ENCODE measurements at regions not wholly inside any gene's neighbourhood (a gene's known extent, or its start where the extent isn't known, plus 50 kb on each side); places are given as distances from the start of the nearest gene placed in this dataset.
"Not testable (repeated sequence)": the region's sequence is repeated elsewhere in the genome, so short reads cannot be mapped to it uniquely, and the experiment has no call there.

DNA sequence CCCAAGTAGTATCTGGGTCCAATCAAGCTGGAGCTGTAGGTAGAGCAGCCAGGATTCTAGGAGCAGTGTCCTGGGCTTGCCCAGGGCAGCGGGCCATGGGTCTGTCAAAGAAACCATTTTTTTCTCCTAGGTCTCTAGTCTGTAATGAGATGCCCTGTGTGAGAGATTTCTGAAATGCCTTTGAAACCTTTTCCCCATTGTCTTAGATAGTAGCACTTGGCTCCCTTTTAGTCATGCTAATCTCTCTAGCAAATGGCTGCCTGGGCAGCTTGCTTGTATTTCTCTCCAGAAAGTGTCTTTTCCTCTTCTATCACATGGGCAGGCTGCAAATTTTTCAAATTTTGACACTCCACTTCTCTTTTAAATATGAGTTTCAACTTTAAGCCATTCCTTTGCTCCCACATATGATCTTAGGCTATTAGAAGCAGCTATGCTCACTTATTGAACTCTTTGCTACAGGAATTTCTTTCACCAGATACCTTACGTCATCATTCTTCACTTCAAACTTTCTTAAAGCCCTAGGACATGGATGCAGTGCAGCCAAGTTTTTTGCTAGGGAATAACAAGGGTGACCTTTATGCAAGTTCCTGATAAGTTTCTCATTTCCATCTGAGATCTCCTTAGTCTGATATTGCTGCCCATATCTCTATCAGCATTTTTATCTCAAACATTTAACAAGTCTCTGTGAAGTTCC, 890.2 kb upstream of the VRK2 start:
- no peak for DNase-seq

DNA sequence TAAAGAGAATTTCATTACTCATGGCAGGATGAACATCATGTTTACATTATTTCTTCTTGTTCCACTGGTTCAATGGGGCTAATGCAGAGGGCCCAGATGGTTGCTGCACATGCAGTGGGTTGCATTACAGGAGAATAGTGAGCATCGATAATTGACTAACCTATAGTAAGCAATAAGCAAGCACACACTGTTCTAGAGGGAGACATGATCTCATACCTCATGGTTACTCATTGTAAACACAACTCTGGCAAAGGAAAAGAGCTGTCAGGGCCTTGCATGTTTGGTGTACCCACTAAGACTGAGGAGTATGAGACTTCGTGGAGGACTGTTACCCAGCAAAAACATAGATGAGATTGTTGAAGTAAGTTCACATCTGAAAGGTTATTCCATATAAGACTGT, 885.6 kb upstream of the VRK2 start:
- DNase-seq = no peak

DNA sequence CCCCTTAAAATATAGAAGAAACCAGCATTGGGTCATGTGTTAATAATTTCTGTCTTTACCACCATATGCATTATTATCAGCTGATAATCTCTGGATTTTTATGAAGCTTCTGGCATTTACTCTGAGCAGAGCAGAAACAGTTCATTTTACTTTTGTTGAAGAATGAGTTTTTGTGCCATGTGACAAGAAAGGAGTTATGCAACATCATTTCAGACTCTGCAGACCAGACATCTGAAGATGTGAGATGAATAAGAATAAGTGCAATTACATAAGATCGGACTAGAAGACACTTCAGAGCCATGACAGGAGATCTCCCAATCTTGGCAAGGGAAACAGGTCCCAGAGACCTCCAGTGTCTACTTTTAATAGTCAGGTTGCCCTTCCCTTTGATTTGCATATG, 869.4 kb upstream of the VRK2 start:
- DNase-seq = no peak

DNA sequence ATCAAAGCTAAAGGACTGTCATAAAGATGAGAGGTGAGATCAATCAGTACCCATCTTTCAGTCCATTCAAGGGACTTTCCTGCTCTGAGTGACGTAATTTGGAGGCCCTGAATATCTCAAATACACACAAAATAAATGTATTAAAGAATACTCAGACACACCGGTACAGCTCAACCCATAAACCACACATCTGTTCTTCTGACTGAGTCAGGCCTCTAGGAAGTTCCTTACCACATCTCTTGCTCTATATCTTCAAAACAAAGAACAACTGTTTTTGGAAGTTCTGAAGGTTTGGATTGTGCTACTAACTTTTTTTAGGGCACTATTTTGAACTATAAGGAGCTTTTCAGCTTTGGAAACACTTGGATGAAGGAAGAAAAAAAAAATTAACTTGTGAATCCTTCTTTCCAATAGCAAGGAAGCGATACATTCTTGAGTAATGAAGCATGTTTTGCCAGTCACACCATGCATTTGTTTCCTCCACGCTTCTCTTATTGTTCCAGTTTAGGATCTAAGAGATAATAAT, 866.5 kb upstream of the VRK2 start:
- DNase-seq = no peak

DNA sequence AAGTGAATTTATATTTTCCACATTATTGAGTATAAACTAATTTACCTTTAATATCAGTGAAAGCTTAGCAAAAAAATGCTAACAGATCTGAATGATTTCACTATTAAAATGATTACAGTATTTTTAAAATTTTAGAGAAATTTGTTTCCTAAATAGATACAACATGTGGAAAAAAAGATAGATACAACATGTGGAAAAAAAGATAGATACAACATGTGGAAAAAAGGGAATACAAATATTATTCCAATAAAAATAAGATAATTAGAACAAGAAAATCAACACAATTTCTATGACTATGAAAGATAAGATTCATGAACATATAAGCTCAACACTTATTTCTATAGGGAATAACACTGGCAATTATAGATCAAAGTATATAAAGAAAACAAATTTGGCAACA, 865.9 kb upstream of the VRK2 start:
- no peak for DNase-seq

DNA sequence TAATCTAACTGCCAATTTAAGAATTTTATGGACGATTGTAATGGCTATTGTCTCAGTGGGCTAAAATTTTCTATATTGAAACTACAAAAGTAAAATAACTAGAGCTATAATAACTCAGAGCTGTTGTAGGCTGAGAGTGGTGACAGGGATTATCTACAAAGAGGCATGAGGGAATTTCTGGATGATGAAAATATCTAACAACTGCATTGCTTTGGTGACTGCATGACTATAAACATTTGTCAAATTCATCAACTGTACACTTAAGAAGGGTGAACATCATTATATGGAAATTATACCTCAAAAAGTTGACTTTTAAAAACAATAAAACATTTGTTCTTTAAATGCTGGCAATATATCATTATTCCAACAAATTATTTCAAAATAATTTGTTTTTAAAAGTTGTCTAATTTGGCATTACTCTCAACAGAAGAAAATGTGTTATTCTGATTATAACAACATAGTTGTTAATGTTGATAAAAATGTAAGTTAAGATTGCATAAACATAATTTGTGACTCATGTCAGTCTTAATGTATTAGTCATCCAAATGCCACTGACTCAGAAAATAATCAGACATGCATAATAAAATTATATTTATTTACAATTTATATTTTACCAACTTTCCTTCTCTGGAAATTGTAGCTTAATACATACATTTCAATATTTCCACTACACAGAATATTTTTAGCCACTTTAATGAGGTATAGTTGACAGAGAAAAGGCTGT, 865.1 kb upstream of the VRK2 start:
- no peak for DNase-seq

DNA sequence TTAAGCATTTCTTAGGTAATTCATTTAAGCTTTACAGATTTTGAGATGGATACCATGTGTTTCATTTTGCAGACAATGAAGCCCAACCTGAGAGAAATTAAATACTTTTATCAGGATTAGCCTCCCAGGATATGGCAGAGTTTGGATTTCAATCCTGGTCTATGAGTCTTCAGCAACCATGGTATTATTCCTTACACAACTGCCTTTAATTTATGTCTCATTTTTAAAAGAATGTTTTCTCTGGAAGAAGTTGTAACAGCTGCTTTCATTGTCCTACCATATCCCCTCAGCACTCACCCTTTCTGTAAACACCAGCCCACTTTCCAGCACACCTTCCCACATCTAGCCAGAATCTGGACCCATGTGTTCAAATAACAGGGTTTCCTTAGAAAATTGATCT, 863.7 kb upstream of the VRK2 start:
- DNase-seq = no peak

DNA sequence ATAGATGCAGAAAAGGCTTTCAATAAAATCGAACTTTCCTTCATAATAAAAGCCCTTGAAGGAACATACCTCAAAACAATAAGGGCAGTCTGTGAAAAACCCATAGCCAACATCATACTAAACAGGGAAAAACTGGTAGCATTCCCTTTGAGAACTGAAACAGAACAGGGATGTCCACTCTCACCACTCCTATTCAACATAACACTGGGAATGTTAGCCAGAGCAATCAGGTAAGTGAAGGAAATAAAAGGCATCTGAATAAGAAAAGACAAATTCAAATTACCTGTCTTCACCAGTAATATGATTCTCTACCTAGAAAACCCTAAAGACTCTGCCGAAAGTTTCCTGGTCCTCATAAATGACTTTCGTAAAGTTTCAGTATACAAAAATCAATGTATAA, 861.0 kb upstream of the VRK2 start:
- DNase-seq = no peak

DNA sequence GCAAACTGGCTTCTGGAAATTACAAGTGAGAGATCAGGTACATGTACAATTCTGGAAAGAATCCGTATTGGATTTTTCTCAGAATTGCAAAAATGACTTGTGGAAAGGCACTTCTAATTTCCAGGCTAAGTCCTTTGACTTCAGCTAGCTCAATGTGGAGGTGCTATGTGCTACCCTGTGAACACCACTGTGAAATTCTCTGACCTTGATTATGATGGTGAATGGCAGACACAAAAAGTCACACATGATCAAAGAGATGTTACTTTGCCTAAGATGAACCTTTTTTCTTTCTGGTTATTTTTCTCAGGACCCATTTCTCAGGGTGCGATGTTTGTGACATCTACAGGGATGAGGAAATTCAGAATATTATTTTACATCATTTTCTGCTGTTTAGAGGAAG, 856.6 kb upstream of the VRK2 start:
- DNase-seq = no peak

DNA sequence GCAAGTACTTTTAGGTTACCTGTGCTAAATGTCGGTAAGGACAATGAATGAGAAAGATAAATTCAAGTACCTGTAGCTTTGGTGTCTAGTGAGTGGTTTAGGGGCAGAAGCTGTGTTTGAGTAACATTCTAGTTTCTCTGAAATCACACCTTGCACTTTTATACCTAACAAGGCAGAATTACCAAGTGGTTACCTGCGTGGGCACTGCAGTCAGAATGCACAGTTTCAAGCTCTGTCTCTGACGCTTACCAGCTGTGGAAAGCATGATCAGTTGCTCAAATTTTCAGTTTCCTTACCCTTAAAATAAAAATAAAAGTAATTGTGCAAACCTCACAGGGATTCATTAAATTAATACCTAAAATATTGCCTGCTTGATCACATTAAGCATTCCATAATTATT, 846.9 kb upstream of the VRK2 start:
- no peak for DNase-seq

DNA sequence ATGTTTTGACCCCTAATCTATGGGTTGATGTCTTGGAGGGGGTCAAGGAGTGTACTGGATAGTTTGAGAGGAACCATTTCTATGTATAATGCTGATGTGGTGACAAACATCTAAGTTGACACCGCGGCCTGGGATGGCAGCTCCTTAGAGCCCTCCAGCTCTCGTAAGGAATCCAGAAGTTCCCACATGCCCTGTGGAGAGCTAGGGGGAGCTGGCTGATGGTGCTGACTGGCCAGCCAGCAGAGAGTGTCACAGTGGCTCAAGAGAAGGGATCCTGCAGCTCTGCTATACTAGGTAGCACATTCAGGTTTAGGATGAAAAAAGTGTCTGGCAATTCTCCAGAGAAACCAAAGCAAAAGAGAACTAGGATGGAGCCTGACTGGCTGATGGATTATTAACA, 842.2 kb upstream of the VRK2 start:
- no peak for DNase-seq

DNA sequence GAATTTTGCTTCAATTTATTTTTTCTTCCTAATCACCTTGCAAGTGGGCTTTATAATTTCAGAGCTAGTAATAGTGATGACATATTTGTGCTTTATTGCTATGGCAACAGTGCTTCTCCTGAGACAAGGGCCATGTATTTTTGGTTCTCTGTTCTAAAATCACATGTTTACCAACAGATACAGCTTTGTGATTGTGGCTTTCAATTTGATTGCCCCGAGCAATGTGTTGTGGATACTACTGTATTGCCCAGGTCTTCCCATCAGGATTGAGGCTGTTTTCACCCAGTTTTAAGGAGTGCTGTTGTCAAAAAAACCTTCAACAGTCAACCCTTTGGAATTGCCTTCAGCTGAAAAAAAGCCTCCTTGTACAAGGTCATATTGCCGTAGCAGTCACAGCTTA, 841.4 kb upstream of the VRK2 start:
- DNase-seq = no peak

DNA sequence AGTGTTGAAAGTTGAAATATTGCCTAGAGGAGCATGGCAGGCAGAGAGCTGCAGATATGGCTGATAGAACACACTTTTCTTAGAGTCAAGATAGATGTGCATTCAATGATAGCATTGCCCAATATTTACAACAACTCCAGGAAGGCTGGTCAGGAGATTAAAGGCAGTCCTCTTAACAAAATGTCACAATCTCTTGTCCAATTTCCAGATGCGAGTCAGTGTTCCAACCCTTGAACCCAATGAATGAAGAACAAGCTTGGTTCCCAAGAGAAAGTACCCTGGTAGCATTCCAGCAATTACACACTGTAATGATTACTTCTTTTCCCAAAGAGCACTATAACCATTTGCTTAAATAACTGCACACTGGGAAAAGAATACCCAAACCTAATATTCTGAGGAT, 839.4 kb upstream of the VRK2 start:
- no peak for DNase-seq

DNA sequence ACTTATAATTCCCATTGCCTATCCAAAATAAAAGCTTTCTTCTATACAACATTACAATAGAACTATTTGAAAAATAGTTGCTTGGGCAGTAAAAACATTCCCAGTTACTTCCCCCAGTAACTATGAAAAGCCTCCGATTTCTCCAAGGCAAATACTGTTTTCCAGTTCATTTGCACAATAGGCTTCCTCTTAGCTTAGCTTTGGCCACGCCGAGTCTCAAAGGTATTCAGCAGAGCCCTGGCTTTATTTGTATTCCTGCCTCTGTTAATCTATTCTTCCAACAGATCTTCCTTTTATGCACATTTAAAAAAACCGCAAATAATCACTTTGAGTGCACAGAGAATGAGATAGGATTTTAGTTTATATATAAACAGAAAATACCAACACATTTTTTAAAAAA, 836.8 kb upstream of the VRK2 start:
- DNase-seq = no peak

DNA sequence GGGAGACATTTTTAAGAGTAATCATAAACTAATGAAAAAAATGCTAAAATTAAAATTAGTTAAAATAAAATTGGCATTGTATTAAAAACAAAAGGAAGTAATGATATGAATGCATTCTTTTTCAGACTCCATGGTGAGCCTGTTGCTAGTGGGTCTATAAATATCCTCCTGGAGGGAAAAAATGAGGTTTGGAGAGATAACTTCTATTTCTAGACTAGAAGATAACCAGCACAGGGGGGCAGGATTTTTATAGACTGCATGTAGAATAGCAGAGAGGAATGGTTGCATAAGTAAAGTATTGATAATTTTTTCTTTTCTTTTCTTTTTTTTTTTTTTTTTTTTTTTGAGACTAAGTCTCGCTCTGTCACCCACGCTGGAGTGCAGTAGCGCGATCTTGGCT, 835.8 kb upstream of the VRK2 start:
- DNase-seq = no peak

DNA sequence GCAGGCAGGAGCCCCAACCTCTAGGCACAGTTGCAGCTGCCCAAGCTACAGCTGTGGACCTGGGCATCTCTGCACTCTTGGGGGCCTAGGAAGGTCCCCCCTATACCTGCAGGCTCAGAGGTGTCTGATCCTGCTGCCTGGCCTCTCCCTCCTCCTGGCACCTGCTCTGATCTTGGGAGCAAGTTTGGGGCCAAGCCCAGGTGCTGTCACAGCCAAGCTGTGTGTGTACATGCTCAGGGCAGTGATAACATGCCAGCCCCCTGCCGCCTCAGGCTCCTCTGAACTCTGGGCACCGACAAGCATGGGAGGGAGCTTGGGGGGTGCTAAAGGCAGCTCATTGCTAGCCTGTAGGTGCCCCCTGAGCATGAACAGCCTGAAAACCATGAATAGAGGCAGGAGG, 829.6 kb upstream of the VRK2 start:
- DNase-seq = no peak

DNA sequence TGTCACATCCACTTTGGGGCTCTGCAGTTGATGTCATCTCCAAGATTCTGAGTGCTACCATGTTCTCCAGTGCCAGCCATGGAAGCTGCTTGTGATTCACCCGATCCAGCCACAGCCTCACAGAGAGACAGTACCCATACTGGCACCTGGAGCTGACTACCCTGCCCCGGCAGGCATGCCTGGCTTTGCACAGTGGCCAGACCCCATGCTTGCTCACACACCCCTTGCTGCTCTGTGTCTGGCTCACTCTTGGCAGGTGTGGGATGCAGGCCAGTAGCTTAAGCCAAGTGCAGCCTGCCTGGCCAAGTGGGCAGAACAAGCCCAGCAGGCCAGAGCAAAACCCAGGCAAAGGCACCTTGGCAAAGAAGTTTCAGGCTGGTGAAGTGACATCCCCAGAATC, 828.4 kb upstream of the VRK2 start:
- no peak for DNase-seq

DNA sequence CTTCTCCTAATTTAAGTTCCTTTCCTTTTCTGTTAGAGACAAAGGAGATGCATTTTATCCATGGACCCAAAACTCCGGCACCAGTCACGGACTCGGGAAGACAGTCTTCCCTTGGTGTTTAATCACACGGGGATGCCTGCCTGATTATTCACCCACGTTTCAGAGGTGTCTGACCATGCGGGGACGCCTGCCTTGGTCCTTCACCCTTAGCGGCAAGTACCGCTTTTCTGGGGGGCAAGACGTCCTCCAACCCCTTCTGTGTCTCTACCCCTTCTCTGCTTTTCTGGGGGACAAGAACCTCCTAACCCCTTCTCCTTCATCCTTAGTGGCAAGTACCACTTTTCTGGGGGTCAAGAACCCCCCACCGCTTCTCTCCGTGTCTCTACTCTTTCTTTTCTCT, 816.9 kb upstream of the VRK2 start:
- DNase-seq = not testable (repeated sequence)

DNA sequence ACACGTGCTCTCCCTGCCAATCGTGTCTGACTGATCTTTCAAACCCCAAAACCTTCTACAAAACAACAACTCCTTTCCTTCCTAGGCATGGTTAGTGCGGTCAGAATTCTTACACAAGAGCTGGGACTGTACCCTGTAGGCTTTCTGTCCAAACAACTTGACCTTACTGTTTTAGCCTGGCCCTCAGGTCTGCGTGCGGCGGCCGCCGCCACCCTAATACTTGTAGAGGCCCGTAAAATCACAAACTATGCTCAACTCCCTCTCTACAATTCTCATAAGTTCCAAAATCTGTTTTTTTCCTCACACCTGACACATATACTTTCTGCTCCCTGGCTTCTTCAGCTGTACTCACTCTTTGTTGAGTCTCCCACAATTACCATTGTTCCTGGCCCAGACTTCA, 814.3 kb upstream of the VRK2 start:
- not testable (repeated sequence) for DNase-seq

DNA sequence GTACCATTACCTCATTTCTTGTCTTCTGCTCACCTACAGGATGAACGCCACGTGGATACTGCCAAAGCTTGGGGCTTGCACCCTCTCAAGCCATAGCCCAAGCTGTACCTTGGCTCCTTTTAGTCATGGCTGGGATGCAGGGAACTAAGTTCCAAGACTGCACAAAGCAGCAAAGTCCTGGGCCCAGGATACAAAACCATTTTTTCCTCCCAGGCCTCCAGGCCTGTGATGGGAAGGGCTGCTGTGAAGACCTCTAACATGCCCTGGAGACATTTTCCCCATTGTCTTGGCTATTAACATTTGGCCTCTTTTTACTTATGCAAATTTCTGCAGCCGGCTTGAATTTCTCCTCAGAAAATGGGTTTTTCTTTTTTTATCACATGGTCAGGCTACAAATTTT, 795.1 kb upstream of the VRK2 start:
- DNase-seq = not testable (repeated sequence)

DNA sequence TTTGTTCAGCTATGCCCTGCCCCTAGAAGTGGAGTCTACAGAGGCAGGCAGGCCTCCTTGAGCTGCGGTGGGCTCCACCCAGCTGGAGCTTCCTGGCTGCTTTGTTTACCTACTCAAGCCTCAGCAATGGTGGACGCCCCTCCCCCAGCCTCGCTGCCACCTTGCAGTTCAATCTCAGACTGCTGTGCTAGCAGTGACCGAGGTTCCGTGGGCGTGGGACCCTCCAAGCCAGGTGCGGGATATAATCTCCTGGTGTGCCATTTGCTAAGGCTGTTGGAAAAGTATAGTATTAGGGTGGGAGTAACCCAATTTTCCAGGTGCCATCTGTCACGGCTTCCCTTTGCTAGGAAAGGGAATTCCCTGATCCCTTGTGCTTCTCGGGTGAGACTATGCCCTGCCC, 770.2 kb upstream of the VRK2 start:
- DNase-seq = not testable (repeated sequence)

DNA sequence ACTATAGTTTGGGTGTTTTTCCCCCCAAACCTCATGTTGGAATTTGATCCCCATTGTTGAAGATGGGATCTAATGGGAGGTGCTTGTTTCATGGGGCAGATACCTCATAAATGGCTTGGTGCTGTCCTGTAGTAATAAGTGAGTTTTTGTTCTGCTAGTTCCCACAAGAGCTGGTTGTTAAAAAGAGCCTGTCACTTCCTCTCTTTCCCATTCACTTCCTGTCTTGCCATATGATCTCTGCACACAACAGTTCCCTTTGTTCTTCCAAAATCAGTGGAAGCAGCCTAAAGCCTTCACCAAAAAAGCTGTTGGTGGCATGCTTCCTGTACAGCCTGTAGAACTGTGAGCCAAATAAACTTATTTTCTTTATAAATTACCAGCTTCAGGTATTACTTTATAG, 768.2 kb upstream of the VRK2 start:
- DNase-seq = no peak

DNA sequence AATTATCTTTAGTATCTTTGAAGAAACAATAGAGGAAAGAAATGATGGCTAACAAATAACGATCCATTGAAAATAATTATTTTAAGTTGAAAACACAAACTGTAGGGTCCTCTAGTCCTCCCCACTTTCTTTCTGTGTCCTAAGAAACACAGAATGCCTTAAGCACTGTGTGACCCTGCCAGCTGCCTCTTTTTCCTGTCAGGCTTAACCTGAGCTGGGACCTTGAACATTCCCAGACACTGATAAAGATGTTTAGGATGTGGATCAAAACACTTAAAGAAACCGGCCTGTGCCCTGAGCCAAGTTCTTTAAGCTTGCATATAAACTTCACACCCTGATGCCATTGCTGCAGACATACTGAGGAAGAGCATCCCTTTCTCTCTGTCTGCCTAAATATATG, 755.4 kb upstream of the VRK2 start:
- DNase-seq = no peak

Data from amygdala (tissue), 56 donors.